ENCODE measurements at regions not wholly inside any gene's neighbourhood (a gene's known extent, or its start where the extent isn't known, plus 50 kb on each side); places are given as distances from the start of the nearest gene placed in this dataset.

DNA sequence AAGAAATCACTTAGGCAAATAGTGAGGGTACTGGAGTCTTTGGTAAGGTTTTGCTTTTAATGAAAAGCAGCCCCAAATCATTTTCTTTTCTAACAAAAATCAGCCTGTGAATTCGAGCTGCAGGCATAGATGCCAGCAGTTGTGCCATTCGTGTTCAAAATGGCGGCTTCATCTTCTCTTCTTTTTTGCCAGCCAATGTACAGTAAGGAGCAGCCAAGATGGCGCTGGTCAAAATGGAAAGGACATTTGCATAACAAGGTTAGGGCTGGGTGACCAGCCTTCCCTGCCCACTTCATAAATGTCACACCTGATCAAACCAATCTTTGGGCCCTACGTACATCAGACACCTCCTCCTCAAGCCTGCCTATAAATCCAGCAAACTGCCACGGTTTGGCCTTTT is 100.2 kb upstream of the RGS1 start:
- H3K27ac Mint-ChIP-seq: no peak overlapping the region
- POLR2A ChIA-PET: no interaction called here

More for the DNA sequence above, 100.2 kb upstream of the RGS1 start:
- Mint-ChIP-seq H3K27me3 (ENCODE audit: low read depth) (no peaks in the 10 kb centered on the region), H3K4me1 (no peaks in the 10 kb centered on the region), H3K36me3 (no peaks in the 10 kb centered on the region), H3K4me3 (no peak overlapping the region), H3K9me3 (no peaks in the 10 kb centered on the region)
- DNase-seq (ENCODE audit: low spot score) (no peak), ATAC-seq (no peak)
- CTCF ChIA-PET: interaction anchor here (2.2 kb wide), 1 partner anchor 136 kb away, joined by 11 read pairs; no protein-coding TSS in a partner anchor
- TF ChIP-seq CBFB (CRISPR knock-in tag; IDR thresholded peaks at IDR 0.05; ENCODE audit: low read depth) (no peak), ZSCAN18 (CRISPR knock-in tag; IDR thresholded peaks at IDR 0.05) (no peak), OVOL2 (CRISPR knock-in tag; IDR thresholded peaks at IDR 0.05; ENCODE audit: borderline replicate concordance) (no peak), NR2C2 (CRISPR knock-in tag; IDR thresholded peaks at IDR 0.05) (no peak), TP53 (CRISPR knock-in tag; IDR thresholded peaks at IDR 0.05) (no peak), ZMAT4 (CRISPR knock-in tag; IDR thresholded peaks at IDR 0.05) (no peak), FOXP1 (CRISPR knock-in tag; IDR thresholded peaks at IDR 0.05; ENCODE audit: borderline replicate concordance) (no peak), E2F4 (CRISPR knock-in tag; IDR thresholded peaks at IDR 0.05; ENCODE audit: borderline replicate concordance, low read depth) (no peak), TEAD1 (CRISPR knock-in tag; IDR thresholded peaks at IDR 0.05) (no peak), PREB (CRISPR knock-in tag; IDR thresholded peaks at IDR 0.05; ENCODE audit: borderline replicate concordance) (no peak), CREB1 (CRISPR knock-in tag; IDR thresholded peaks at IDR 0.05) (no peak), ESRRA (CRISPR knock-in tag; IDR thresholded peaks at IDR 0.05; ENCODE audit: borderline replicate concordance) (no peak), CTCF (IDR thresholded peaks at IDR 0.05) (no peak), ATF6 (CRISPR knock-in tag; IDR thresholded peaks at IDR 0.05) (no peak), ZNF138 (CRISPR knock-in tag; conservative IDR thresholded peaks at IDR 0.05) (no peak), SMAD4 (CRISPR knock-in tag; IDR thresholded peaks at IDR 0.05) (no peak)
- TF ChIP-seq, protein P1, sequence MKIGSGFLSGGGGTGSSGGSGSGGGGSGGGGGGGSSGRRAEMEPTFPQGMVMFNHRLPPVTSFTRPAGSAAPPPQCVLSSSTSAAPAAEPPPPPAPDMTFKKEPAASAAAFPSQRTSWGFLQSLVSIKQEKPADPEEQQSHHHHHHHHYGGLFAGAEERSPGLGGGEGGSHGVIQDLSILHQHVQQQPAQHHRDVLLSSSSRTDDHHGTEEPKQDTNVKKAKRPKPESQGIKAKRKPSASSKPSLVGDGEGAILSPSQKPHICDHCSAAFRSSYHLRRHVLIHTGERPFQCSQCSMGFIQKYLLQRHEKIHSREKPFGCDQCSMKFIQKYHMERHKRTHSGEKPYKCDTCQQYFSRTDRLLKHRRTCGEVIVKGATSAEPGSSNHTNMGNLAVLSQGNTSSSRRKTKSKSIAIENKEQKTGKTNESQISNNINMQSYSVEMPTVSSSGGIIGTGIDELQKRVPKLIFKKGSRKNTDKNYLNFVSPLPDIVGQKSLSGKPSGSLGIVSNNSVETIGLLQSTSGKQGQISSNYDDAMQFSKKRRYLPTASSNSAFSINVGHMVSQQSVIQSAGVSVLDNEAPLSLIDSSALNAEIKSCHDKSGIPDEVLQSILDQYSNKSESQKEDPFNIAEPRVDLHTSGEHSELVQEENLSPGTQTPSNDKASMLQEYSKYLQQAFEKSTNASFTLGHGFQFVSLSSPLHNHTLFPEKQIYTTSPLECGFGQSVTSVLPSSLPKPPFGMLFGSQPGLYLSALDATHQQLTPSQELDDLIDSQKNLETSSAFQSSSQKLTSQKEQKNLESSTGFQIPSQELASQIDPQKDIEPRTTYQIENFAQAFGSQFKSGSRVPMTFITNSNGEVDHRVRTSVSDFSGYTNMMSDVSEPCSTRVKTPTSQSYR (CRISPR knock-in tag; IDR thresholded peaks at IDR 0.05): no peak
- TF ChIP-seq, protein P2, sequence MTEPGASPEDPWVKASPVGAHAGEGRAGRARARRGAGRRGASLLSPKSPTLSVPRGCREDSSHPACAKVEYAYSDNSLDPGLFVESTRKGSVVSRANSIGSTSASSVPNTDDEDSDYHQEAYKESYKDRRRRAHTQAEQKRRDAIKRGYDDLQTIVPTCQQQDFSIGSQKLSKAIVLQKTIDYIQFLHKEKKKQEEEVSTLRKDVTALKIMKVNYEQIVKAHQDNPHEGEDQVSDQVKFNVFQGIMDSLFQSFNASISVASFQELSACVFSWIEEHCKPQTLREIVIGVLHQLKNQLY (CRISPR knock-in tag; IDR thresholded peaks at IDR 0.05): no peak
- TF ChIP-seq, protein P3, sequence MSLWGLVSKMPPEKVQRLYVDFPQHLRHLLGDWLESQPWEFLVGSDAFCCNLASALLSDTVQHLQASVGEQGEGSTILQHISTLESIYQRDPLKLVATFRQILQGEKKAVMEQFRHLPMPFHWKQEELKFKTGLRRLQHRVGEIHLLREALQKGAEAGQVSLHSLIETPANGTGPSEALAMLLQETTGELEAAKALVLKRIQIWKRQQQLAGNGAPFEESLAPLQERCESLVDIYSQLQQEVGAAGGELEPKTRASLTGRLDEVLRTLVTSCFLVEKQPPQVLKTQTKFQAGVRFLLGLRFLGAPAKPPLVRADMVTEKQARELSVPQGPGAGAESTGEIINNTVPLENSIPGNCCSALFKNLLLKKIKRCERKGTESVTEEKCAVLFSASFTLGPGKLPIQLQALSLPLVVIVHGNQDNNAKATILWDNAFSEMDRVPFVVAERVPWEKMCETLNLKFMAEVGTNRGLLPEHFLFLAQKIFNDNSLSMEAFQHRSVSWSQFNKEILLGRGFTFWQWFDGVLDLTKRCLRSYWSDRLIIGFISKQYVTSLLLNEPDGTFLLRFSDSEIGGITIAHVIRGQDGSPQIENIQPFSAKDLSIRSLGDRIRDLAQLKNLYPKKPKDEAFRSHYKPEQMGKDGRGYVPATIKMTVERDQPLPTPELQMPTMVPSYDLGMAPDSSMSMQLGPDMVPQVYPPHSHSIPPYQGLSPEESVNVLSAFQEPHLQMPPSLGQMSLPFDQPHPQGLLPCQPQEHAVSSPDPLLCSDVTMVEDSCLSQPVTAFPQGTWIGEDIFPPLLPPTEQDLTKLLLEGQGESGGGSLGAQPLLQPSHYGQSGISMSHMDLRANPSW (CRISPR knock-in tag; conservative IDR thresholded peaks at IDR 0.05; ENCODE audit: low read depth): no peak

Data from WTC11 (cell line).